K562 (cell line): ENCODE measurements at regions not wholly inside any gene's neighbourhood (a gene's known extent, or its start where the extent isn't known, plus 50 kb on each side); places are given as distances from the start of the nearest gene placed in this dataset.

Source experiments
- CBX5 ChIP-seq: IDR thresholded peaks from 2 replicates; pipeline ENCODE4 v1.6.1; 2014; ENCODE audit warnings: low read depth, borderline replicate concordance
- E2F8 ChIP-seq: fragments of 450-650 bp; IDR thresholded peaks from 2 replicates; pipeline ENCODE4 v1.7.1; 2018; ENCODE audit warnings: mild to moderate bottlenecking, low read depth; ENCODE audit not compliant: partially characterized antibody
- RERE ChIP-seq: sonication (generic); formaldehyde crosslinking; IDR thresholded peaks from 2 replicates; pipeline ENCODE4 v1.8.0; 2023; ENCODE audit warnings: missing genetic modification reagents, mild to moderate bottlenecking, borderline replicate concordance
- TAF9B ChIP-seq: fragments of 450-650 bp; IDR thresholded peaks from 2 replicates; pipeline ENCODE4 v1.6.1; 2018; ENCODE audit warnings: mild to moderate bottlenecking; ENCODE audit not compliant: partially characterized antibody
- ZBTB34 ChIP-seq: fragments of 250-450 bp; sonication (Bioruptor Pico); IDR thresholded peaks from 2 replicates; pipeline ENCODE4 v1.8.0; 2021; ENCODE audit warnings: mild to moderate bottlenecking, moderate library complexity
- ZNF274 ChIP-seq: IDR thresholded peaks from 2 replicates; pipeline ENCODE4 v1.6.1; 2011; ENCODE audit warnings: low read depth, mild to moderate bottlenecking, low read length, moderate library complexity, borderline replicate concordance
- ZNF764 ChIP-seq: fragments of 250-450 bp; sonication (Bioruptor Pico); IDR thresholded peaks from 2 replicates; pipeline ENCODE4 v1.4.0; 2020; ENCODE audit warnings: low read depth, mild to moderate bottlenecking, moderate library complexity

GRCh38 chr10:89097226-89097625, 106.6 kb downstream of the FAS start (continued):
- TF ChIP-seq E2F8 = no peak
- TF ChIP-seq ZNF764 (CRISPR knock-in tag) = no peak
- TF ChIP-seq CBX5 = no peak
- TF ChIP-seq ZBTB34 = no peak
- no peak for TF ChIP-seq RERE (CRISPR knock-in tag)
- TF ChIP-seq TAF9B = no peak
- TF ChIP-seq ZNF274 = no peak
